AG04450 (cell line): ENCODE measurements at regions not wholly inside any gene's neighbourhood (a gene's known extent, or its start where the extent isn't known, plus 50 kb on each side); places are given as distances from the start of the nearest gene placed in this dataset.

Source experiments
- CTCF ChIA-PET: fragments of 300-600, 350-600 bp; formaldehyde crosslinking; extraction: SDS; loops from one replicate; lab custom pipeline; 2022; ENCODE audit warnings: antibody characterized with exemption, inconsistent platforms; lab: Charles Lee
- POLR2A ChIA-PET: fragments of 350-600 bp; formaldehyde crosslinking; extraction: SDS; loops from one replicate; lab custom pipeline; 2021; ENCODE audit warnings: antibody characterized with exemption, inconsistent platforms; lab: Yijun Ruan, JAX
- DNase-seq: peaks from one replicate; pipeline ENCODE4 v3.0.0-alpha.2; 2011; ENCODE audit warnings: low read depth, low spot score
- H3K27ac ChIP-seq: one replicate; pipeline ENCODE4 v1.5.1; 2012; ENCODE audit warnings: low read depth, low read length, control low read depth
- H3K27me3 ChIP-seq: one replicate; pipeline ENCODE4 v1.6.0; 2012; ENCODE audit warnings: low read length; ENCODE audit not compliant: control insufficient read depth, insufficient read depth
- H3K4me3 ChIP-seq: 2 replicates; pipeline ENCODE4 v1.5.1; 2011; ENCODE audit warnings: mild to moderate bottlenecking, low read depth, low read length, control low read depth
- H3K9me3 ChIP-seq: 2 replicates; pipeline ENCODE4 v1.5.1; 2012; ENCODE audit warnings: low read length; ENCODE audit not compliant: control insufficient read depth, insufficient read depth
- CTCF ChIP-seq: IDR thresholded peaks from 2 replicates; pipeline ENCODE4 v1.5.1; 2011; ENCODE audit warnings: low read depth, low read length, control low read depth, inconsistent platforms

- no peak for TF ChIP-seq CTCF
- Histone ChIP-seq H3K27ac (no peak overlapping the region), H3K27me3 (no peaks in the 10 kb centered on the region), H3K9me3 (peaks cover 5% of the 10 kb centered on the region; the same call in 1 of the 2 replicates), H3K4me3 (no peak overlapping the region)
- ChIA-PET POLR2A (no interaction called here), CTCF (no interaction called here)
- DNase-seq, result no peak
These were observed 1705.1 kb downstream of the PCDH7 start for GRCh38 chr4:32425243-32425642.

GRCh38 chr4:32427566-32427965, 1707.4 kb downstream of the PCDH7 start:
- DNase-seq, result no peak
- Histone ChIP-seq H3K9me3 (peaks cover 7% of the 10 kb centered on the region; the same call in 1 of the 2 replicates), H3K27ac (no peak overlapping the region), H3K4me3 (no peak overlapping the region), H3K27me3 (no peaks in the 10 kb centered on the region)
- POLR2A ChIA-PET, result no interaction called here
- no peak for TF ChIP-seq CTCF
- CTCF ChIA-PET, result no interaction called here

DNA sequence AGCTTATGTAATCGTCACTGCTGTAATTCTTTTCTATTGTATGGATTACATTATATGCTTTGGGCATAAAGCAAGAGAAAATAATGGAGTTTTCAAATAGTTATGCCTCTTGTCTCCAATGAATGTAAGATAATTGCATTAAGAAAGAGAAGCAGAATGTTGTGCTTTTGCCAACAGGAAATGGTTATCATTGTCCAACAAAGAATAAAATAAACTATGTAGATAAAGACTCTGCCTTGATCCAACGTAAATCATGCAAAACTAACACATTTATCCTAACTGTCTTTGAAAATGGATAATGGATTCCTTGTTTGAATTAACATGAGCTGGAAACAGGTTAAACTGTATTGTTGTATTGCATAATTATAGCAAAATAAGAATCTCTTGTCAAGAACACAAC, 1709.0 kb downstream of the PCDH7 start:
- CTCF ChIA-PET, result no interaction called here
- 0 out of 2 replicates have a peak, but pooled peaks cover 2% of the 10 kb centered on the region for H3K9me3 ChIP-seq
- DNase-seq, result no peak
- TF ChIP-seq CTCF, result no peak
- POLR2A ChIA-PET, result no interaction called here
- H3K27me3 ChIP-seq, result no peaks in the 10 kb centered on the region
- H3K4me3 ChIP-seq, result no peak overlapping the region
- no peak overlapping the region for H3K27ac ChIP-seq

DNA sequence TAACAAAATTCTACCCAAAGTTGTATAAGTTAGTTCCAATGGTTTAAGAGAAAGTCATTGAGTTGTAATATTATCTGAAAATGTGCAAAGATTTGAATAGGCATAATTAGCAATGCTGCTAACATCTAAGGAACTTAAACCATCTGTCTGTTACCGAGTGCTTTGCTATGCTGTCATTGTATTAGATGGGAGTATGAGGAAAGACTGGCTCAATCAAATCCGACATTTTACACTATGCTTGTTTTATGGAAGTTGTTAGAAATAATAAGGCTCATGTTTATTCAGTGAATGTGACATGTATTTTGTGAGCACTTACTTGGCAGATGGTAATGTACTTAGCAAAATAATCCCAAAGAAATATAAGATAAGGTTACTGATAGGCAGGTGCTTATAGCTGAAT, 1715.1 kb downstream of the PCDH7 start:
- no peak for TF ChIP-seq CTCF
- H3K4me3 ChIP-seq, result no peak overlapping the region
- ChIA-PET CTCF (no interaction called here), POLR2A (no interaction called here)
- DNase-seq, result no peak
- H3K27ac ChIP-seq, result no peak overlapping the region
- no peaks in the 10 kb centered on the region for H3K27me3 ChIP-seq
- H3K9me3 ChIP-seq, result 0 out of 2 replicates have a peak, but pooled peaks cover 2% of the 10 kb centered on the region

GRCh38 chr4:32436816-32437215, 1716.6 kb downstream of the PCDH7 start:
- Histone ChIP-seq H3K9me3 (0 out of 2 replicates have a peak, but pooled peaks cover 2% of the 10 kb centered on the region), H3K27ac (no peak overlapping the region), H3K27me3 (no peaks in the 10 kb centered on the region), H3K4me3 (no peak overlapping the region)
- POLR2A ChIA-PET, result no interaction called here
- CTCF ChIA-PET, result no interaction called here
- no peak for TF ChIP-seq CTCF
- DNase-seq, result no peak
